ENCODE measurements at regions not wholly inside any gene's neighbourhood (a gene's known extent, or its start where the extent isn't known, plus 50 kb on each side); places are given as distances from the start of the nearest gene placed in this dataset.
"Not testable (repeated sequence)": the region's sequence is repeated elsewhere in the genome, so short reads cannot be mapped to it uniquely, and the experiment has no call there.

DNA sequence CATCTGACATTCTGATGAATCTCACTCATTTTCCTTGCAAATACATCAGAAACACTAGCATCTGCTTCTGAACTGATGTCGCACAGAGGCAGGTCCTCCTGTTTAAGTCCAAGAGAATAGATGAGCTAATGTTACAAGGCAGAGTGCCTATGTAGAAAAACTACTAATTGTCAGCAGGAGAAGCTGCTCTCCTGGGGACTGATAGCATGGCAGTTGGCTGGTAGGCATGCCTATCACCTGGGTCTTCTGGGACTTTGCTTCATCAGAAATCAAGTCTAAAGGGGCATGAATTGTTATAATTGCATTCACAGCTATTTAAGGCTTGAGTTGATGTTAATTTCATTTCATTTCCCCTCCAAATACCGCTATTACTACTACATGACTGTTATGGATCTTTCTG lies 457.2 kb downstream of the RAP2B start:
- DNase-seq, result no peak

DNA sequence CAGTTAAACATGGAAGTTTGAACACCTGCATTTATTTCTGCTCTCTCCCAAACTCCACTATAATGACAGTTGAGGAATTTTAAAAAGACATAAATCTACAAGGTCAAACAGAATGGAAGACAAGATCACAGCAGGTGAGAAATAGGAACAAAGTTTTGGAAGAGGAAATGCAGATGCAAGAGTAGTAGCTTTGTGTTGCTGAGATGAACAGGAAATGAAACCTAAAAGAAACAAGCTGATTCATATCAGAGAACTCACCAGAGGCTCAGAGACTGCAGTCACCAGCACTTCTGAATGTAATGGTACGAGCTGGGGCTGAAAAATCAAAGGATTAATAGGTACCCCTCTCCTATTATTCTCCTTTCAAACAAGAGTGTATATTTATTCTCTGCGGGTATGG lies 459.9 kb downstream of the RAP2B start:
- no peak for DNase-seq

DNA sequence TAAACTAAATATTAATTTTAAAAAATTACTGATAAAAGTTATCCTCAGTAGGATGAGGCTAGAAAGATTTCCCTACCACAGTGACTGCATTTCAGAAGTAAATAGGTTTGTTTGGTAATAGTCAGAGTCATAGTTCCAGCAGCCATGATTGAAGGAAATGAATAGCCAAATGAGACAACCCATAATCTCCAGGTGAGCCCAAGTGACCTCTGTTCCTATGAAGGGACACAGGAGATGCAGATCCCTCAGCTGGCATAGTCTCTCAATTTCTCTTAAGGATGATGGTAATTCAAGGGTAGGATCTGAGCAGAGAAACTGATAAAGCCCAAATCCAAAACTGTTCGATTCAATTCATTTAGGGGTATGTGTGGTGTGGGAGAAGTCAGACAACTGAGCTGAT lies 461.8 kb downstream of the RAP2B start:
- DNase-seq, result no peak

GRCh38 chr3:153624310-153625030 lies 462.4 kb downstream of the RAP2B start:
- DNase-seq, result no peak

DNA sequence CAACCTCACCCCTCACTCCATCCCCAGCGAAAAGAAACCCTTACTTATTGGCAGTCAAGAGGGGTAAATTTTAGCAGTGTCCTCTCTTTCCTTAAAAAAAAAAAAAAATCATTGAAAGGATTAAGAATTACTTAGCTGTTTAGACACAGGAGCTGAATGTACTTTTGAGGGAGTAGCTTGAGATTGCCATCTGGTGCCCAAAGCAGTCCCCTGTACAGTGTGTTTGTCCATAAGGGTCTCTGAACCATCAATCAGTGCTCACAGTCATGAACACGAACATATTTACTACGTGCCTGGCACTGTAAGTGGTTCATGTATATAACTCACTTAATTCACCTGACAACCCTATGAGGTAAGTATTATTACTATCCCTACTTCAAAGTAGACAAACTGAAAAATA lies 463.5 kb downstream of the RAP2B start:
- no peak for DNase-seq

DNA sequence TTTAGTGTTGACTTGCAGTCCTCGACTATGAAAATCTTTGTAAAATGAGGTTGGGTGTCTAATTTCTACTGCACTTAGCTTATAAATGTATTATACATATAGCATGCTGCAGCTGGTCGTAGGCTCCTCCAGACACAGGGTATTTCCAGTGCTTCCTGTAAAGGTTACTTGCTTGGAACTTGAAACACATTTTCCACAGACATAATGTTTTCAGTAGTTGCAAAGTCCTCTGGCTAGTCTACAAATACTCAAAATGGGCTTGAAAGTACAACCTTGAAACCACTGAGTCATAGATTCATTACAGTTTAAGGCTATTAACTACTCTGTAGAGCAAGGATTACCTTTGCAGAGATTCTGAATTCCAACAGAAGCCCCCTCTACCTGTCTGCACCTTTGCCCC lies 464.1 kb downstream of the RAP2B start:
- no peak for DNase-seq

DNA sequence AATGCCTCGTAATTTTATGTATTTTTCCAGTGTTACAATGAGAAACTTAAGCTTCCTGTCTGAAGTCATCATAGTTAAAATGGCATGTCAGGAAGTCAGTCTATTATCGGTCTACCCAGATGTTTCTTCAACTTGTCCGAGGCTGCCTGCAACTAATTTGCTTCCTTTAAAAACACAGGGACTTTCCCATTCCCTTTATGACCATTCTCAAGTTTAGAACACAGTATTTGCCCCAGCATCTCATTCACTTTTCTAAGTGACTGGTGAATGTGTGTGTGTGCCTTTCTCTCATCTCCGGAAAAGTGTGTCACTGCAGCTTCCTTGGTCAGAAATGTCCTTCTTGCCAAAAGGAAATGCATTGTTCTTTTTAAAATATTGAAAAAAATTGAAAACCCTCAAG lies 466.6 kb downstream of the RAP2B start:
- DNase-seq, result no peak

DNA sequence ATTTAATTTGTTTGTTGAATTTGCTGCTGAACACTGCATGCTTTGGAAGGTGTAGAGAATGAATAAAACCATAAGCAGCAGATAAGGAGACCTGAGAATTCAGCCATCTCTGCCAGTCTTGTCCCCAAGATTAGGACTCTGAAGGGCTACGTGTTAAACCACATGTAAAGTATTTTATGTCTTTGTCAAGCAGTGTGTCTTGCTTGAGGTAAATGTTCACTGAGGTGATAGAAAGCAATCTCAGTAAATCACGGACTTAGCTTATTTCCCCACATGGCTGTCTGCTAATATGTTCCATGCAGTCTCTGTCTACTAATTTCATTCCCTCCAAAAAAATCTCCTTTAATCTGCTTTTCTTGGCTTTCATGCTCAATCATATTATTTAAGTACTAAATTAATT lies 467.1 kb downstream of the RAP2B start:
- no peak for DNase-seq

- DNase-seq, result no peak
Observed at GRCh38 chr3:153631102-153631501, 469.1 kb downstream of the RAP2B start.

DNA sequence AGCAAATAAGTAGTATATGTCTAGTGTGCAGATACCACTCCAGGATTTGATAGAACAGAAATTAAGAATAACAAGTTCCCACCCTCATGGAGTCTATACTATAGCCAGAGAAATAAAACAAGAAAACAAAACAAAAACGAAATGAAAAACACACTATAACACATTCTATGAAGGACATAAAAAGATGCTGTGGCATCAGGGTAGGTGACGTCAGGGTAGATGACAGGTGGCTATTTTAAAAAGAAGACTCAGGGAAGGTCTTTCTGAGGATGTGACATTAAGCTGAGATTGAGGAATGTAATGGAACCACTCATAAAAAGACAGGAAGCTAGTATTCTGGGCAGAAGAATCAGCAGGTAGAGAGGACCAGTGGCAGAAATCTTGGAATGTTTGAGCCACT lies 469.6 kb downstream of the RAP2B start:
- no peak for DNase-seq

GRCh38 chr3:153633407-153633806 lies 471.4 kb downstream of the RAP2B start:
- no peak for DNase-seq

DNA sequence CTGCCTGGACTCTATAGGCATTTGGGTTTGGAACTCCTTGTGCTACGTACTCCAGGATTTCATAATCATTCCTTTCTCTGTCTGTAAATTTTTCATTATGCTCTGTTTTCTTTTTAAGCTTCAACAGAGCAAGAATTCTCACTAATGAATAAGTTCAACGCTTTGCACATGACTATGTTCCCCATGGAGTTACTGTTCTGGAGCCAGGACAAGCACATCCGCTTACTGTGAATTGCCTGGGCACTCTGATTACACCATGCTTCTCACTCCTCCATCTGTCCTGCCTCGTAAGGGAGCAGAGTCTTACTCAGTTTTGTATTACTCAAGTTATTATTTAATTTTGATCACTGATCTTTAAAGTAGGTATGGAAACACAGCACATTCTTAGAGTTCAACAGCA lies 472.7 kb downstream of the RAP2B start:
- no peak for DNase-seq

DNA sequence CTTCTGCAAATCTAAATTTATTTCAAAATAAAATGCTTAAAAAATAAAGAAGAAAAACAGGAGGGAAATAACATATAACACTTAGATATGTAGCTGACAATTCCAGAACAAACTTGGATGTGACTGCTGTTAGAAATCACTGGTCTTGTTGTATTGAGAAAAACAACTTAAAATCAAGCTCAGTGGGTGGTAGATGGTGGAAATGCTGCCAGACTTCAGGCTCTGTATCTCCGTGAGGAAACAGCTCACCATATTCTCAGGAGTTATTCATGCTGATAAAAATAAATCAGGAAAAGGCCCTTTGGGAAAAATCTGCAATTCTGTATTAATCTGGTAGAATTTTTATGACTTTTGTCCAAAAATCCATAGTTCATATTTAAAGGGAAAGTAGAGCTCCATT lies 477.6 kb downstream of the RAP2B start:
- DNase-seq, result no peak

DNA sequence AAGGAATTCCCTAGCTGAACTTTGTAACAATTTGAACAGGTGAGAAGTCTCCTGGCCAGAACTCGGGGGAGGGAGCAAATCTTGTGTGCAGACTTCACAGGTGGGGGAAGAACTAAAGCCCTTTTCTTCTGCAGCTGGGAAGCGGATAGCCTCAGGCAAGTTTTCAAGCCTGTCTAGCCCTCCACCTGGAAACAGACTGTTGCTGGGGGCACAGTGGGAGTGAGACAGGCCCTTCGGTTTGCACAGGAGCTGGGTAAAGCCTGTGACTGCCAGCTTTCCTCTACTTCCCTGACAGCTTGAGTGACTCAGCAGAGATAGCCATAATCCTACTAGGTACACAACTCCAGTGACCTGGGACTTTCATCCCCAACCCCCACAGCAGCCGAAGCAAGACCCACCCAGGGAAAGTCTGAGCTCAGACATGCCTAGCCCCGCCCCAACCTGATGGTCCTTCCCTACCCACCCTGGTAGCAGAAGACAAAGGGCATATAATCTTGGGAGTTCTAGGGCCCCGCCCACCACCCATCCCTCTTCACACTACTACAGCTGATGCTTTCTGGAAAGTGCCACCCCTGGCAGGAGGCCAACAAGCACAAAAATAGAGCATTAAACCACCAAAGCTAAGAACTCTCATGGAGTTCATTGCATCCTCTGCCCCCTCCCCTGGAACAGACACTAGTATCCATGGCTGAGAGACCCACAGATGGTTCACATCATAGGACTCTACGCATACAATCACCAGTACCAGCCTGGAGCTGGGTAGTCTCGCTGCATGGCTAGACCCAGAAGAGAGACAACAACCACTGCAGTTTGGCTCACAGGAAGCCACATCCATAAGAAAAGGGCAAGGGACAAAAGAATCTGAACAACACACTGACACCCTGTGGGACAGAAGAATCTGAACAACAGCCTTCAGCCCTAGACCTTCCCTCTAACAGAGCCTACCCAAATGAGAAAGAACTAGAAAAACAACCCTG lies 479.0 kb downstream of the RAP2B start:
- DNase-seq, result no peak

DNA sequence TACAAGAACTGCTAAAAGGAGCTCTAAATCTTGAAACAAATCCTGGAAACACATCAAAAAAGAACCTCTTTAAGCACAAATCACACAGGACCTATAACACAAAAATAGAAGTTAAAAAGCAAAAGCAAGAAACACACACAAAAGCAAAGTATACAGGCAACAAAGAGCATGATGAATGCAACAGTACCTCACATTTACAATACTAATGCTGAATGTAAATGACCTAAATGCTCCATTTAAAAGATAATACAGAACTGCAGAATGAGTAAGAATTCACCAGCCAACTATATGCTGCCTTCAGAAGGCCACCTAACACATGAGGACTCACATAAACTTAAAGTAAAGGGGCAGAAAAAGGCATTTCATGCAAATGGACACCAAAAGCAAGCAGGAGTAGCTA lies 478.6 kb upstream of the ARHGEF26 start:
- DNase-seq, result not testable (repeated sequence)

DNA sequence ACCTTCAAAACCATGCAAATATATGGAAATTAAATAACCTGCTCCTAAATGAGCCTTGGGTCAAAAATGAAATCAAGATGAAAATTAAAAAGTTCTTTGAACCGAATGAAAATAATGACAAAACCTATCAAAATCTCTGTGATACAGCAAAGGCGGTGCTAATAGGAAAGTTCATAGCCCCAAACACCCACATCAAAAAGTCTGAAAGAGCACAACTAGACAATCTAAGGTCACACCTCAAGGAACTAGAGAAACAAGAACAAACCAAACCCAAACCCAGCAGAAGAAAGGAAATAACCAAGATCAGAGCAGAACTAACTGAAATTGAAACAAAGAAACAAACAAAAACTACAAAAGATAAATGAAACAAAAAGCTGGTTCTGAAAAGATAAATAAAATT lies 477.7 kb upstream of the ARHGEF26 start:
- not testable (repeated sequence) for DNase-seq

DNA sequence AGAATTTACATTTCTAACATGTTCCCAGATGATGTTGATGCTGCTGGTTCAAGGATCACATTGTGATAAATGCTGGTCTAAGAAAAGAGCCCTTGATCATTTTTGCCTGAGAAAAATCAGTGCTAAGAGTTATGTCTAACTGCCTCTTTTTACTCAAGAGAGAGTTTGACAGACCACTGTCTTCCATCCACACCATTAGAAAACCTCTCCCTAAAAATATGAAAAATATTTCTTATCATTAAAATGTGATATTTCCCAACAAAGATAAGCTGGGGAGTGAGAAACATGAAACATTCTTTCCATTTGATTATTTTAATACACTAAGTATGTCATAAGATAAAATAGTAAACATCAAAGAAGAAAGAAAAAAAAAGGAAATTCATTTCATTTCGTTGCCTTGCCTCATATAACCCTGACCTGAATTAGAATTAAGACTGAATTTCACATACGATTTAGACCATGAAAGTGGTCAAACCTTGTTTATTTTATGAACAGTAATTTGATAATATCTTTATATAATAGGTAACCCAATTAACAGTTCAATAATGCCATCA lies 471.8 kb upstream of the ARHGEF26 start:
- no peak for DNase-seq

- DNase-seq, result no peak
Observed at GRCh38 chr3:153652076-153652475, 469.1 kb upstream of the ARHGEF26 start.

DNA sequence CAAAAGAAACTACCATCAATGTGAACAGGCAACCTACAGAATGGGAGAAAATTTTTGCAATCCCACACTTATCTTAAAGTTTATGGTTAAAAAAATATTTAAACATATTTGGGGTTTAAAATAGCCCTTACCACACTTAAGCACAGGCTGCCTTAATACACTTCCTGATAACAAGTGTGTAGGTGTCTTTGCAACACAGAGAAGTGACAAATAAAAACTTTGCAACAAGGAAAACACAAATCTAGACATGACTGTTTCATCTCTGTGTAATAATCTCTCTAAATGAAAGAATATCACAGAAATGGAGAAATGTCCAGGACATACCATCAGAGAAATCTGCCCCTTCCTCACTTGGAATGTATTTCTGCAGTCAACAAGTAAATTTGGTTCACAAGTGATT lies 464.1 kb upstream of the ARHGEF26 start:
- DNase-seq, result no peak

DNA sequence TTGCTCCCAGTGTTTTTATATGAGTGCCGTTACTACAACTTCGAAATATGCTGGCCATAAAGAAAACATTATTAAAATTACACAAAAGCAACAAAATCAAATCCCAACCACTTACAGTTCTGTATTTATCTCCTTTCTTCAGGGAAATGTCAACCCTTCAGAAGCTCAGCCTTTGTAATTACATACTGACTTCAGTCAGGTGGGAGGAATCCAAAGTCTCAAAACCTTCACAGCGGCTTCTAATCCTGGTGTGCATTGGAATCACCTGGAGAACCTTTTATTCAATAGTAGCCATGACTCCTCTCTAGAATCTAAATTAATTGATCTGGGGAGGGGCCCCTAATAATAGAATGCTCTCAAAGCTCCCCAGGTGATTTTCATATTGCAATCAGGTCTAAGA lies 463.7 kb upstream of the ARHGEF26 start:
- no peak for DNase-seq

GRCh38 chr3:153658136-153658535 lies 463.1 kb upstream of the ARHGEF26 start:
- DNase-seq, result no peak

DNA sequence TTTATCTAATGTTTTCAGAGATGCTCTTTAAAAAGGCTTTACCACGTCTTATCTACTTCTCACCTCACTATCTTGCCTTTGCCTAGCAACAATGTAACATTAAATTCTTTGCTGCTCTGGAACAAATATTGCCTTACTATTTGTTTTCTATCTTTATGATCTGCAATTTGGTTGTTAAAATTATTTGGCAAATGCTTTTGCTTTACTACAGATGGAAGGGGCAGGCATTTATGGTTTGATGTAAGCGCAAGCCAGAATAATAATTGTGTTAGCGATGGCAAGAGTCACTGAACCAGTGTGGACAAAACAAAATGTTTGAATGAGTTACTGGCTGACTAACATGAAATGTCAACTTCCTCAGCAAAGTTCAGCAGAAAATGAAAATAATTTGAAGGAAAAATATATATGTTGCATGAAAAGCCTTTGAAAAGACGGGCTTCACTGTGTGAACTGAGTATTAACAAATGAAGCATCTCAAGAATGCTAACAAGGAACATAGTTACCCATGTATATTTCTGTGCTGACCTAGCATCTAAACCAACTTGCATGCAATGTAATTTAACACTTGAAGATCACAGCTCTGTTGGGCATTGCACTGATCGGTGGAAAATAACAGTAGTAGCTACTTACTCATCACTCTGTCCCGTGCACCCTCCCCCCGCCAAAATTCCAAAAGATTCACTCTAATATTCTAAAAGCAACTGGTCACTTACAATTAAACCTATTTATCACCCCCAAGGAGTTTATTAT lies 454.0 kb upstream of the ARHGEF26 start:
- no peak for DNase-seq

DNA sequence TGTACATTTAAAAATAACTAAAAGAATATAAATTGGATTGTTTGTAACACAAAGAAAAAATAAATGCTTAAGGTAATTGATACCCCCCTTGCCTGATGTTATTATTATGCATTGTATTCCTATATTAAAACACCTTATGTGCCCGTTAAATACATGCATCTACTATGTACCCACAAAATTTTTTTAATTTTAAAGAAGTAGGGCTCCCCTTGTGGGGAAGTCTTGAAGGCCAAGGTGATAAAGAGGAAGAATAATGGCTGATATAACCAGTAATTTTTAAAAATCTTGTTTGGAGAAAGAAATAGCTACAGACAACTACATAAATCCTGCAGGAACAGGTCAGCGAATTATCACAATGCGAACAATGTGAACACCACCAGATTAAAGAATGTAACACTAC lies 451.7 kb upstream of the ARHGEF26 start:
- DNase-seq, result no peak

Measured in T-helper 9 cell (primary cell).